ENCODE measurements at regions not wholly inside any gene's neighbourhood (a gene's known extent, or its start where the extent isn't known, plus 50 kb on each side); places are given as distances from the start of the nearest gene placed in this dataset.

DNA sequence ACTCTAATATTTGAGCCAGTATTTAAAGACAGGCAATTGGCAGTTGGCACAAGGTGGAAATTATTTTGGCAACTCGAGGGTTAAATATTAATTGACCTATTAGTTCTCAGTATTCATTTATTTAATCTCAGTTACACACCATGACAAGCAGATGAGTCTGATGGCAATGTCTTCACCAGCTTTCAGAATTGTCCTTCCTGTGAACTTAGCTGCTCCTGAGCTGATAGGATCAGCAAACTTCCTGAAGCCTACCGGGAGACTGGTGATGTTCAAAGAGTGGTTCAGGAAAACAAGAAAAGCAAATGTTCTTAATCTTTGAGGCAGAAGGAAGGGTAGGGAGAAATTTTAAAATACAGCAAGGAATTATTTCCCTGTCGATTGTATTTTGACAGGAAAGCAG is 522.2 kb downstream of the SOX2 start:
- no peak for DNase-seq

DNA sequence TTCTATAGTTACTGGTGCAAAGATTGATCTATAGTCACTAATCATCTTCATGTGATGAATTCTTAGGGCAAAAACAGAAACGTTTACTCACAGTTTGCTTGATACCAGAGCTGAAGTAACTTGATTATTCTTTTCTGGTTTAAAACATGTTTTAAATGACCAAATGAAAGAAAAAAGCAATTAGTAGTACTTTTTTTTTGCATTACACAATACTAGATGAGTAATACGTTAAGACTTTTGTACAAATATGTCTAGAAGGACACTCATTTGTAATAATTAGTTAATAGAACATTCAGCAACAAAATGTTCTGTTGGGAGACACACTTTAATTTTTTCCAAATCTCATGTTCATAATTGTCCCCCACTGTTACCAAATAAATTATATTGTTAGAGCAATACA is 523.2 kb downstream of the SOX2 start:
- DNase-seq = no peak

DNA sequence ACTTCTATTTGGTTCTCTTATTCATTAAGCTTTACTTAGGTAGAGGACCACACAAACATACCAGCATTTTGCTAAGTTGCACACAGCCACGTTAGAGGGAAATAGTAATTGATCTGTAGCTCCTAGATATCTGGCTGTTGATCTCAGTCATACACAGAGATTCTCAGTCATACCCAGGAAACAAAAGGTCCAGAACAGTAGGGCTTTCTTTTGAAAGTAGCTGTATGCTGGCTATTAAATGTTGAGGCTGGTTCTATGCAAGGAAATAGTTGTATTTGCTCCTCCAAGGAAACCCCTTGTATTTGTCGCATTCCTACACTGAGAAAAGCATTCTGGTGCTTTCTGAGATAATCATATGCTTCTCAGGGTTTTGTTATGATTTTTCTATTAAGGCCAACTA is 523.8 kb downstream of the SOX2 start:
- no peak for DNase-seq

DNA sequence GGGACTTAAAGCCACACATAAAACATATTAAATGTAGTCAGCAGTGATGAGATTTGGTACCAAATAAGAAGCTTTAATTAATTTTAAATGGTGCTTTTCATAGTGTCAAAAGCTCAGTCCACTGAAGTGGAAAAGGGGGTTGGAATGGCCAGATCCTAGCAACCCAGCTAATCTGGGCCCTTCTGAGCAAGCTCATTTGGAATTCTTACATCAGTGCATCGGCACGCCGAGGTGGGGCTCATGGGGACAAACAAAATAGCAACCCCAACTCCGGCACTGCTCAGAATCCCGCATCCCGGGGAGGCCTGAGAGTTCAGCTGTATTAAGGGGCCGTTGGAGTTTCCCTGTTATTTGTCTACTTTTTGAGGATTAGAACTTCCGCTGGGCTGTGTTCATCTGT is 526.4 kb downstream of the SOX2 start:
- no peak for DNase-seq

DNA sequence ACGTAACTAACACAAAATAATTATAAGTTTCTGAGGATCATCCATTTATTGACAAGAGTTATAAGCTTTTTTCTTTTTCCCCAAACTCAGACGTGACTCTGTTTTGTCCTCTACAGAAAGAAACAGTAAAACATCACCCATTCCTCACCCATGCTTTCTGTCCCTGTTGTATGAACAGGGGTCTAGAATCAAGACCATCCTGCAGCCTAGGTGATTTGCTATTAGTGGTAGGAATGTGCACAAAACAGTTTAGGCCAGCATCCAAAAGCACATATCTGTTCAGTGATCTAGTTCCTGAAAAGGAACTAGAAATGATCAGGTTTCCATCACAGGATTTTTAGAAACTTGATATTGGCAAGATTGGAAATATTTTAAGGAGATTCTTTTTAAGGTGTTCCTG is 527.6 kb downstream of the SOX2 start:
- no peak for DNase-seq

DNA sequence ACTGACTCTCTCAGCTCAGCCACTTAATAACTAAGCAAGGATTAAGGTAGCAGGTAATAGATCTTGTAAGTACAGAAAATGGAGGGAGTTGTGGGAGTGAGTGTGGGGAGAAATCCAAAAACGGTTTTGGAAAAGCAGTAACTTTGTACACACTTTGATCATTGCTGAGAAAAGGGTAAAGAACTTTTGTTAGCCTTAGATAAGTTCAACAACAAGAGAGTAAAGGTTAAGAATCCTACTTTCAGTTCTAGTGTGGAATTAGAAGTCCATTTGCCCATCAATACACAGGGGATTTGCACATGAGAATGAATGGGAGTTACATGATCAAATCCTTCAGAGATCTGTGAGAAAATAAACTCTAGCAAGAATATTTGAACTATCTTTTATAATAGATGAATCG is 528.7 kb downstream of the SOX2 start:
- no peak for DNase-seq

DNA sequence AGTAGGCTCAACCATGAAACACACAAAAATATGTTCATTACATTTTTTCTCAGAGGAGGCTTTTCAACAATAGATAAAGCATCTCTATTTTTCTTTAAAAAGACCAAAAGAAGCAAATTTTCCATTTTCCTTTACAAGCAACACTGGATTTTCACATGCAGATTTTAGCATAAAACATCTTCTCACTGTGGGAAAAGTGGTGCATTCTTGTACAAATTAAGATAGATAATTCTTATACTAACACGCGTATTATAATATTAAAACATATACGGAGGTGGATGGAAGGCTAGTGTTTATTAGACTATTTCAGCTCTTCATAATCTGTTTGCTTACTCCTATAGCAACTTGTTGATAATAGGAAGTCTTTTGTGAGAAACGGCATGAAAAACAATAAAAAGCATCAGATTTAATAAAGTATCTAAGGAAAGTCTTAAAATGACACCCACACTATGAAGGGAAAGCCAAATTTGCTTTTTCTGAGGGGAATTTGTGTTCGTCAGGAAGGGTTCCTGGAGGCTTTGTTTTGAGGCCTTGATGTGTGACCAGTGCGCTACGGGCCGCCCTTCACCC is 529.6 kb downstream of the SOX2 start:
- no peak for DNase-seq

DNA sequence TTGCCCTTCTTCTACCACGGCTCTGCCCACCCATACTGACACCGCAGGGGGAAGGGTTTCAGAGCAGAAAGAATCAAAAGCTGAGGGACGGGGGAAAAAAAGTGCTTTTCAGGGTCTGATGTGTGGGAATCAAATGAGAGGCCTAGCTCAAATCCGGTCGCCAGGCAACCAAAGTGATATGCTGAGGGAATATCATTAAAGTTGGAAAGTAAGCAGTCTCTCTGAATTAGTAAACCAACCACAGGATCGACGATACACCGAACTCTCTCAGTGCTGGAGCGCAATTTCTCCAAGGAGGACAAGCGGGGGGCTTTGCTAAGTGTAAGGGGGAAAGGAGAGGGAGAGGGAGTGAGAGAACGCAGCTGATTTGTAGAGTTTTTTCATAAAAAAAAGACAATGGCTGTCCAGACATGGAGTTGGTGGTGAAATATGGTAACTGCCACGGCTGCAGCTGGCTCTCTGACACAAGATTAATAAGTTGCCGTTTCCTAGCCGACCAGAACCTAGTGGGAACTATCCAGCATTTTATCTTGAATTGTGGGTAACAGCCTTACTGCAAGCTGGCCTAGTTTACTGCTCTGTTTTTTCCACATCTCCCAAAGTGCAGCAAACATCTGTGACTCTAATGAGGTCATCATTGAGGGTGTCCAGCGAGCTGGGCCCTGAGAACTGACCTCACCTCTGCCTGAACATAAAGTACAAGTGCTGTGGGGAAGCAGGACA is 530.2 kb downstream of the SOX2 start:
- no peak for DNase-seq

DNA sequence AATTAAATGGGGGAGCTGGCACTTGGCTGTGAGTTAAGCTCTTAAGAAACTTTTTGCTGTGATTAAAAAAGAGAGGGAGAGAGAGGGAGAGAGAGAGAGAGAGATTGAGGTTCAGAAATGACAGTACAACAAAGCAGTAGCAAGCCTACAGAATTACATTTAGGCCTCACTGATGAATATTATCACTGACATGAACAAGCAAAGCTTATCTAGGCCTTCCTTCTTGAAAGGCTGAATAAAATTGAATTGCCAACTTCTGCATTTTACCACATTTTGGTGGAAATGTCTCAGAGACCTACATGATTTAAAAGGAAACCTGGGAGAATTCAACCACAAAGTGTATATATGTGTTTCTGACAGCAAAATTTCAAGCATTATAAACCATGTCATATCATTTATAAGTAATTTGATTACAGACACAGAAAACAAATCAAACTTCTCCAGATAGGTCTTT is 530.8 kb downstream of the SOX2 start:
- no peak for DNase-seq

DNA sequence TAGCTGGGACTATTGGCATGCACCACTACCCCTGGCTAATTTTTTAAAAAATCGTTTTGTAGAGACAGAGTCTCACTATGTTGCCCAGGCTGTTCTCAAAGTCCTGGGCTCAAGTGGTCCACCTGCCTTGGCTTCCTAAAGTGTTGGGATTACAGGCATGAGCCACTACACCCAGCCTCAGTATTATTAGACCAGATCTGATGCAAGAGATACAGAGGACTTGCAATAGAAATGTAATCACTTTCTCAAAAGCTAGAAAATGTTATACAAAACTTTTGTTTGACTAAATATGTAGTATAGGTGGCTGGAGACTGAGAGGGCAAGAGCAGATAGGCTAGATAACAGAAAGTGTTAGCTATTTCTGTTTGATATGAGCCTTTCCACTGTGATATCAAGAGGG is 531.9 kb downstream of the SOX2 start:
- no peak for DNase-seq

DNA sequence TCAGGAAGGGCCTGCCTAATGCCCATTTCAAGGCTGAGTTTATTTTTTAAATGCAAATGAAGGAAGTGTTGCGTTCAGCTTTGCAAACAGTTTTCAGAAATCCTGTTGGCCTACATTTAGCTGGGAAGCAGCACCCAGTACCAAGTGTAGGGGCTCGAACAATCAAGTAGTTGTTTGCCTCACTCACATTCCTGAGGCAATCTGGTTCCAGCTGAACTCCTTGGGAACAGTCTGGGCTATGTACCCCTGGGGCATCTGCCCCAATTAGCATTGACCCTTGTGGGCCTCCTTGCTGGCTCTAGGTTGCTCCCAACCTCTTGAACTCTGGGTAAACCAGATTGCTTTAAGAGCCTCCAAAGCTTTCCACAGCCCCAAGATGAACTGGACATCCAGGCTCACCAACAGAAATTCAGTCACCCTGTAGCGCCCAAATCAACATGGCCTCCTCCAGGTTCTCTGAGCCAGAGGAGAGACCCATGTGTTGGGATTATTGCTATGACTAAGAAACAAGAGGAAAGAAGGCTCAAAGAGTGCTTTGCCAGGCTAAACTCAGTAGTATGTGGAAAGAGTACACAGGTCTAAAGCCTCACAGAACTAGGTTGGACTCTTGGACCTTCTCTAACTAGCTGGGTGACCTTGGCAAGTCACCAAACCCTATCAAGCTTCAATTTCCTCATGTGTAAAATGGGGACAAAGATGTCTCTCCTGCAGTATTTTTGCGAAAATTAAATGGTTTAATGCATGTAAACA is 532.7 kb downstream of the SOX2 start:
- no peak for DNase-seq

DNA sequence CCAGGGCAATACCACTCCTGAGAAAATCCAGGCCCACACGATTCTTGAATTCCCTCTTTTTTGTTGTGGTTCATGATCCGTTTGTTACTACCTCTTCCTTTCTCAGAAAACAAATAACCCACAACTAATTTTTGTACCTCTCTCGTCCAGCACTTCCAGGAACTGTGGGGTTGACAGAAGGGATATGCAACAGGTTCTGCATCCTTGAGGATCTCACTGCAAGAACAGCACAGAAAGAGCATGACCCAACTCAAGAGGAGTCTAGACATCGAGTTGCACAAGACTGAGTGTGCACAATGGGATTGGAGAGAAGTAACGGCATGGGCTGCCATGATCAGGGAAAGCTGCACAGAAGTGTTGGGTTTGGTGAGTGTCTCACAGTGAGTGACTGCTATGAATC is 533.3 kb downstream of the SOX2 start:
- DNase-seq = no peak

DNA sequence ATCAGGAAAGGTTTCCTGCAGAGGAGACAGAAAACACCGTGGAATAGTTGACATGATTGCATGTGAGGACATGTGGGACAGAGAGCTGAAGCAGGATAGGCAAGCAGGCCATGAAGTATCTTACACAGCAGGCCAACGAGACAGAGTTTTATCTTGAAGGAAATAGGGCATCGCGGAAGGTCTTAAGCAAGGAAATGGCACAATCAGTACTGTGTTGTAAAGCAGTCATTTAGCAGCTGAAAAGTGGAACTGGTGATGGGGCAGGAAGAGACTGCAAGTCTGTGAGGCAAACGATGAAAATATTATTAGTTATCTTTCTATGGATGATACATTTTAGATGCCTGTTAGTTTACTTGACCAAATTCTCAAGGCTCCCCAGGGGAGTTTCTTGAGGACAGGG is 535.1 kb downstream of the SOX2 start:
- DNase-seq = no peak

DNA sequence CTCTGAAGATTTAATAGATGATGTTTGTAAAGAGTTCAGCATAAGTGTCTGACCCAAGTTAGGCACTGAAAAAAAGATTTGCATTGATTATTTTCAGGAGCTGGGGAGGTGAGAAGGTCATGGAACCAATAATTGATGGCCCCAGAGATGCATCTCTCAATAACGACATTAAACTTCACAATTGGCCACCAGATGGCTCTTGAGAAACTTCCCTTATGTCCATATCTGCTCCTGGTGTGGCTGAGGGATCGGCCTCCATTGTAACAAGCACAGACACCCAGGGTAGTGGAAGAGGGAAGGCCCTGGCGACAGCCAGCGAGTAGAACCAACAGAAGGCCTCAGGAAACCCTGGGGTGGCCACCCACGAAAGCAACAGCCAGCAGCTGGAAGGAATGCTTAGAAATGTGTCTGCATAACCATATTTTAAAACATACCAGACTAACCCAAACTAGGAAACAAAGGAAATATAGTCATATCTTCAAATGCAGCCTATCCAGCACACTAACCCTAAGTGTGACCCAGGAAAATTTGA is 536.7 kb downstream of the SOX2 start:
- DNase-seq = no peak

DNA sequence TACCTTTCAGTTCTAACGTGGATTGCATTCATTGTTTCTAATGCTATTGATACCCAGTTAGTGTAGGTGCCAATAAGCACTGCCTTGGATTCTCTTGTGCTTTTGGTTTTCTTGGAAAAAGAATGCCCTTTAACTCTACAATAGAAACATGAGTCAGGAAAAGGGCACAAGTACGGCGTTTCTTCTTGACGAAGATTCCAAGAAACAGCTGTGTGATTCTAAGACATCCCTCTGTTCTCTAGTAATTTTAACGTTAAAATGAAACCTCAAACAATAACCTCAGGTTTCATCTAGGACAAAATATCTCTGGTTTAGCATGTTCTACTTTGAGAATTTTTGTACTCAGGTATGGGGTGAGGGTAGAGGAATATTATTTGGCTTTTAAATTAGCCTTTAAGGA is 540.5 kb upstream of the ATP11B start:
- DNase-seq = no peak

DNA sequence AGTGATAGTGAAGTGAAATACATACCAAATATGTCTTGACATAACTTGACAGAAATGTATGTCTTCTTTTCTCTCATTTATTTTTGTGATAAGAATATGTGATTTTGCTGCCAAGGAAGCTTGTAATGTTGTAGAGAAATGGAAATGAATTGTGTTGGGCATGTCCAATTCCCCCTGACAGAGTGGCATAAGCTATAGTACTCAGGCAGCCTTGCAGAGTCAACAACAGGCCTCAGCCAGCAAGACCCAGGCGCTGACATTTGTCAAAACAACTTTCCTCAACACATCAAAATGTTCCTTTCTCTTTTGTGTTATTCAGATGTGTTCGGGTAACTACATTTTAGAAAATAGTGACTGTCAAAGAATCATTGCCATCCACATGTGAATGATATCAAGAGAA is 538.1 kb upstream of the ATP11B start:
- no peak for DNase-seq

DNA sequence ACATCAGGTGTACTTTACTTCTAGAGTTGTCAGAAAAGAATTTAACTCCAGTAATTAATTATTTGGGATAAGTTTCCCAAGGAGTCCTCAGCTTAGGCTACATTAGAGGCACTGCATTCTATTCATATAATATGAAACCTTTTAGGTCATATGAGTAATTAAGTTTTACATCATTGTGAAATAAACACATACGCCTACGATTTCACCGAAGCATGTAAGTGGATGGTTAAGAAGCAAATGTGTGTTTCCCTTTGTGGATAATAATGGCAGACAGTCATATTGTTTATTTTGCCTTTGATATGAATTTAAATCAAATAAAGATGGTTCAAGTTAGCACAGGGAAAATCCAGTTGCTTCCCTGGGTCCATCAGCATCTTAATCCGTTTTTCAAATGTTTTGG is 535.9 kb upstream of the ATP11B start:
- no peak for DNase-seq

DNA sequence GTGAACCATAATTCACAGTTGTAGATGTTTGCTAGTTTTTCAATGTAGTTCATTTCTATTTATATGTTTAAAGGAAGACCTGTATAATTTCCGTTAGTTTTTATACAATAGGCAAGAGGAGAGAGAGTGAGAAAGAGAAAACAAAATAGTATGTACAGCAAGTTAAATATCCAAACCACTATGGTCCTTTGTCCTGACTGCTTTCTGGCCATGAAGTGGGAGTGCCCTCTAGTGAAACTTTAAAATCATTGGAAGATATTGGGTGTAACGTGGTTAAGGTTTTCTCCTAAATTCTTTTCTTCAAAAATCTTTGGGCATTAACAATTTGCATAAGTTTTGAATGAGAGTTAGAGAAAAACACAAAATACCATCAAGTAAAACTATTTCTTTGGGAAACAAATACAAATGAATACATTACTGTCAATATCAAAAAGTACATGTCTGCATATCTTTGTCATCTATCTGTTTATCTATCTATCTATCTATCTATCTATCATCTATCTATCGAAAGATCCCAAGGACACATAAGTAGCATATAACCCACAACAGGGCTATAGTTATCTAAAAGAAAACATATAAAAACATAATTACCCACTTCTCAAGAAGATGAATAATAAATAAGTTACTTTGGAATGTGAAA is 534.6 kb upstream of the ATP11B start:
- DNase-seq = no peak

DNA sequence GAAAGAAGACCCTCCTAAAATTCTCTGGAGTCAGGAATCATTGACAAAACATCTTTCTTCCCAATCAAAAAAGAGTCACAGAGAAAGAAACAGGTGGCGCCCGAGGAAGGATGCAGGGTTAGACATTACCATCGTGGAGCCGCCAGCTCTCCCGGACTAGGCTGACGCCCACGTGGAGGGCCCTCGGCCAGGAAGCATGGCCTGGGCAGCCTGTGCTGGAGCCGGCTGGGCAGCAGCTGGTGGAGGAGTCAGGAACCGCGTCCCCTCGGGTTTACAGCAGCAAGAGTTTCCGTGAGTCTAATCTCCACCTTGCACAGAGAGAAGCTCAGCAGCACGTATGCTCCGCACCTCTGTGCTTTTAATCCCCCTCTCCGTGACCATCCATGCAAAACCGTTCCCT is 533.7 kb upstream of the ATP11B start:
- no peak for DNase-seq

DNA sequence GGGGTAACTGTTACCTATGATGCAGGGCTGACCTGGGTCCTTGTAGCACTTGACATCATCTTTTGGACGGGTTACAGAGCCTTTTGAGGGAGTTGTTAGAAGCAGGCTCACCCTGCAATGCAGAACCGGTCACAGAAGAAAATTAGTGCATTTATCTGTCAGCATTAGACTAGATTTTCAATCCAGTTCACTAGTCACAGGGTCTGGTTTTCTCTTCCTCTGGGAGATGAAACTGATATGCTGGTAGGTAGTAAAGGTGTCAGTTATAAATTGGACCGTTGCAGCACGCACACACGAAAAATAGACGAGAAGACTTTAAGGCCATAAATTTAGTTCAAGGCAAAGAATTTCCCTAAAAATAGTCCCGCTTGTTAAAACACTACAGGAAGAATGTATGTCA is 532.3 kb upstream of the ATP11B start:
- DNase-seq = no peak

DNA sequence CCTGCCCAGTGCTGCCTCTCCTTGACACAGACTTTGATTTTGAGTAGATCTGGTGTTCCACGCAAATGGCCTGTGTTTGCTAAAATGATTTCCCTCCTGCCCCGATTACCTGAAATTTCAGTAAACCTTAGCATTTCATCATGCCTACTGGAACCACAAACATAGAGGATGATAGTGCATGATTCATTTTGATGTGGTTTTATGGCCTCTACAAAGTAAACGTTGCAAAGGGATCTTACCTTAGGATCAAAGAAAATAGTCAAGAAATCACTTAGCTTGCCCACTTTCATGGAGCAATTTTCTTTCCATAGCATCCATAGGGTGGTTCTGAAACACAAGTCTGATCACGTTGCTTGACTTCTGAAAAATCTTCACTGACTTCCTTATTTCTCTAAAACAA is 524.6 kb upstream of the ATP11B start:
- DNase-seq = no peak

DNA sequence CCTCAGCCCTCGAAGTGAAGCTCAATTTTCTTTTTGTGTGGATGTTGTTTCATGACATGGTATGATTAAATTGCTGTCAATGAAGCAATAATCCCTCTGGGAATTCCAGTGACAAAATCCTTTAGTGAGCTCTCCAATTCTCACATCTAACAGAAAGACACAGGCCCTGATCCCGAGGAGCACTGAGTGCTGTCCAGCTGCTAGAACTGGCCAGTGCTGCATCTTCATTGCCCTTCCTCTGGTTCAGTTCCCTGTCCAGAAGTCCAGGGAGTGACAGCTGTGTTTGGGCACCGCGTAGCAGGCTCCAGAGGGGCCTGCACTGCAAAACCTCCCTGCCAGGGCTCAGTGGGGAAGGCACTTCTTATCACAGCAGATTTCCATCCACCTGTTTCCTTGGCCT is 516.8 kb upstream of the ATP11B start:
- no peak for DNase-seq

DNA sequence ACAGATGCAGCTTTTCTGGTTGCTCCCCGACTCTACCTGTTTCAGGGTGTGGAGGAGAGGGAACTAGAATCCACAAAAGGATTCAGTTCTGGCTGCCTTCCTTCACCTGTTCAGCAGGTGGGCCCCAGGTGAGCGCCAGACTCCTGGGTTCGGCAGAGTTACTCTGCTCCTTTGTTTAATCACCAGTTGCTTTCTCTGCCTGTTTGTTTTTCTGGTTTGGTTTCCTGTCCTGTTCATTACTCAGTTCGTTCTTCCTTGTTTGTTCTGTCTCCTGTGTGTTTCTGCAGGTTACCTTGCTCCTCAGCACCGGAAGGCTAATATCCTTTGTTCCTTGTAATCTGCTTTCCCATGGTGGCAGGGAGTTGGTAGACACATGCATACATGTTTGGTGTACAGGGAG is 508.5 kb upstream of the ATP11B start:
- DNase-seq = no peak

DNA sequence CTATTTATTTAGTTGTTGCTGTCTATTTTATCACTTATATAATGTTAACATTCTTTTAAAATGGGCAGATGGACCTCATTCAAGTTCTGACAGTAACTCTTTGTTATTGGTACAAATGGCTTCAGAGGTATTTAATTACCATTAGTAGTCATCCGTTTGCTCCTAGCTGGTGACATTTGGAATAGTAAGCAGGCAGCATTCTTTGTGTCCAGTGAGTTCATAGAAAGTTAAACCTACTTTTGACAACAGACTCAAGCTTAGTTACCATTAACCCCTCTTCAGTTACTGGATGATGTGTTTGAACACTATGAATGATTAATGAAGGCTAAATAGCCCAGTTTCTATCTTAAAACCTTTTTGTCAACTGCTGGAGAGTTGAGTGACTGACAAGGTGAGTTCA is 500.7 kb upstream of the ATP11B start:
- no peak for DNase-seq
